Lower leg skin (tissue), 3 donors: ENCODE measurements at regions not wholly inside any gene's neighbourhood (a gene's known extent, or its start where the extent isn't known, plus 50 kb on each side); places are given as distances from the start of the nearest gene placed in this dataset.

Experiments used
- POLR2A ChIP-seq, 2 donors: fragments of 450-650 bp; IDR thresholded peaks; one replicate each; pipeline ENCODE4 v1.6.1; 2016 to 2017; ENCODE audit warnings: antibody characterized with exemption in 2 of 2, mild to moderate bottlenecking in 1 of 2, moderate library complexity in 1 of 2
- TF ChIP-seq, protein P1 (sequence below), 3 donors: fragments of 450-650 bp; IDR thresholded peaks; one replicate each; pipeline ENCODE4 v1.5.1; 2016; ENCODE audit warnings: antibody characterized with exemption in 3 of 3, mild to moderate bottlenecking in 3 of 3, moderate library complexity in 2 of 3

- TF ChIP-seq, protein P1, sequence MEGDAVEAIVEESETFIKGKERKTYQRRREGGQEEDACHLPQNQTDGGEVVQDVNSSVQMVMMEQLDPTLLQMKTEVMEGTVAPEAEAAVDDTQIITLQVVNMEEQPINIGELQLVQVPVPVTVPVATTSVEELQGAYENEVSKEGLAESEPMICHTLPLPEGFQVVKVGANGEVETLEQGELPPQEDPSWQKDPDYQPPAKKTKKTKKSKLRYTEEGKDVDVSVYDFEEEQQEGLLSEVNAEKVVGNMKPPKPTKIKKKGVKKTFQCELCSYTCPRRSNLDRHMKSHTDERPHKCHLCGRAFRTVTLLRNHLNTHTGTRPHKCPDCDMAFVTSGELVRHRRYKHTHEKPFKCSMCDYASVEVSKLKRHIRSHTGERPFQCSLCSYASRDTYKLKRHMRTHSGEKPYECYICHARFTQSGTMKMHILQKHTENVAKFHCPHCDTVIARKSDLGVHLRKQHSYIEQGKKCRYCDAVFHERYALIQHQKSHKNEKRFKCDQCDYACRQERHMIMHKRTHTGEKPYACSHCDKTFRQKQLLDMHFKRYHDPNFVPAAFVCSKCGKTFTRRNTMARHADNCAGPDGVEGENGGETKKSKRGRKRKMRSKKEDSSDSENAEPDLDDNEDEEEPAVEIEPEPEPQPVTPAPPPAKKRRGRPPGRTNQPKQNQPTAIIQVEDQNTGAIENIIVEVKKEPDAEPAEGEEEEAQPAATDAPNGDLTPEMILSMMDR (IDR thresholded peaks at IDR 0.05) = no peak
- no peak for TF ChIP-seq POLR2A (IDR thresholded peaks at IDR 0.05)
These were observed 1299.4 kb downstream of the TP53TG3F start for GRCh38 chr16:34758835-34759234.
